NB4 (cell line): ENCODE measurements at regions not wholly inside any gene's neighbourhood (a gene's known extent, or its start where the extent isn't known, plus 50 kb on each side); places are given as distances from the start of the nearest gene placed in this dataset.
A peak's percentile ranks its signal among the peaks of the same experiment; 100 is the strongest.

Experiments
- DNase-seq: peaks from one replicate; pipeline ENCODE4 v3.0.0; 2010; ENCODE audit warnings: low read depth
- H3K4me3 ChIP-seq: one replicate; pipeline ENCODE4 v1.5.1; 2011; ENCODE audit warnings: mild to moderate bottlenecking, low read depth, low read length, moderate library complexity
- CTCF ChIP-seq: IDR thresholded peaks from one replicate; pipeline ENCODE4 v1.5.1; 2012; ENCODE audit warnings: low read depth, low read length
- MYC ChIP-seq: IDR thresholded peaks from 2 replicates; pipeline ENCODE4 v1.6.1; 2011; ENCODE audit warnings: low read depth, low read length
- POLR2A ChIP-seq: IDR thresholded peaks from 2 replicates; pipeline ENCODE4 v1.6.1; 2011; ENCODE audit warnings: mild to moderate bottlenecking; ENCODE audit not compliant: insufficient read length; ENCODE audit errors: extremely low read depth
- TF ChIP-seq, protein P1 (sequence below): IDR thresholded peaks from 2 replicates; pipeline ENCODE4 v1.6.1; 2011; ENCODE audit warnings: low read depth, low read length

GRCh38 chr10:29880856-29881255, 178.5 kb downstream of the JCAD start:
- H3K4me3 ChIP-seq, result no peak overlapping the region
- TF ChIP-seq CTCF (no peak), POLR2A (no peak), MYC (no peak)
- TF ChIP-seq, protein P1, sequence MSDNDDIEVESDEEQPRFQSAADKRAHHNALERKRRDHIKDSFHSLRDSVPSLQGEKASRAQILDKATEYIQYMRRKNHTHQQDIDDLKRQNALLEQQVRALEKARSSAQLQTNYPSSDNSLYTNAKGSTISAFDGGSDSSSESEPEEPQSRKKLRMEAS, result no peak
- DNase-seq, result no peak

GRCh38 chr10:29879862-29880261, 179.5 kb downstream of the JCAD start:
- no peak overlapping the region for H3K4me3 ChIP-seq
- no peak for TF ChIP-seq POLR2A
- TF ChIP-seq, protein P1, result no peak

DNA sequence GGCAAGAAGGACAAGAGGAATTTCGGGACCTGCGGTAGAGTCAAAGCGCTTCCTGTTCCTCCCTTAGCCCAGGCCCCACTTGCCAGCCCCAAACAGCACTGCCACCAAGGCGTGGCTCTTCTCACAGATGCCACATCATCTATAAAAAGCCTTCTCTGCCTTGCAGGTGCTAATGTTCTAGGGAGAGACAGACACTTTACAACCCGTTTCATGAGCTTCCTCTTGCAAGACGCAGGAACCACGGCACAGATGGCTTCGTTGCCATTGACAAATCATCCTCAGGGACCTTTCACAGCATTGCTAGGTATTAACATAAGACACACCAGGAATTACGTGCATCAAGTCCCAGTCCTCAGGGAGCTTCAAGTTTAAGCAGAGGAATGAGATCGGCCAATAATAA, 180.9 kb downstream of the JCAD start:
- peak; percentile 28 for DNase-seq
- TF ChIP-seq, protein P1, result no peak
- no peak overlapping the region for H3K4me3 ChIP-seq

More at GRCh38 chr10:29879862-29880261, 179.5 kb downstream of the JCAD start:
- DNase-seq, result no peak

- TF ChIP-seq POLR2A (no peak), MYC (no peak), CTCF (no peak)
- TF ChIP-seq, protein P1, result no peak
- DNase-seq, result no peak
- H3K4me3 ChIP-seq, result no peak overlapping the region
These were observed 181.4 kb downstream of the JCAD start for GRCh38 chr10:29877793-29878491.

- H3K4me3 ChIP-seq, result no peak overlapping the region
- no peak for TF ChIP-seq POLR2A
- TF ChIP-seq, protein P1, result no peak
- TF ChIP-seq CTCF, result no peak
- DNase-seq, result no peak
These were observed 183.3 kb downstream of the JCAD start for GRCh38 chr10:29876008-29876555.

DNA sequence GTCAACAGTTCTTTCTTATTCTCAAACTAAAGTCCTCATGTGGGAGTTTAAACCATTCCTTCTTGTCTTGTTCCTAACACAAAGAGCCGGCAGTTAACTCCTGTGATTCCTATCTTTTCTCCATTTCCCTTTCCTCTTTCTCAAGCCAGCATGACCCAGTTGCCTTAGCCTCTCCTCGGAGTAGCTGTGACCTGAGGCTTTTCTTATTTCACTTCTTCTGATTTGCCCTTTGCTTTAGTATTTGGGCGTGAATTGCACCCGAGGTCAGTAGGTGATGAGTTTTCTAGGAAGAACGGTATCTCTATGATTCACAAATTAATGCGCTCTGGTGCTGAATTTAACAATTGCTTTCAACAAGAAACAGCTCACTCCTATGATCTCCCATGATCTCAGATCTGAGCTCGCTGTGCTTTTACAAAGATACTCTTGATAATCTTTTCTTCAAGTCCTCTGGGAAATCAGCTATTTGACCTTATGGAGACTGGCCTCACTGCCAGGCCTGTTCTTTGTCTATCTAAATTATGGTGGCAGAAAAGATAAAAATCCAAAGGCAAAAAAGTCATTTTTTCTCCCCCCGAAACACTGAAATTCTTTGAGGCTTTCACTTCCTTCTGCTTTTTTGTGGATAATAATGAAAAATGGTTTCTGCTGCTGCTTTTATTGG, 184.6 kb downstream of the JCAD start:
- H3K4me3 ChIP-seq, result no peak overlapping the region
- TF ChIP-seq MYC, result no peak
- TF ChIP-seq CTCF, result no peak
- TF ChIP-seq, protein P1, result no peak
- TF ChIP-seq POLR2A, result no peak
- DNase-seq, result no peak
